ENCODE measurements at regions not wholly inside any gene's neighbourhood (a gene's known extent, or its start where the extent isn't known, plus 50 kb on each side); places are given as distances from the start of the nearest gene placed in this dataset.

DNA sequence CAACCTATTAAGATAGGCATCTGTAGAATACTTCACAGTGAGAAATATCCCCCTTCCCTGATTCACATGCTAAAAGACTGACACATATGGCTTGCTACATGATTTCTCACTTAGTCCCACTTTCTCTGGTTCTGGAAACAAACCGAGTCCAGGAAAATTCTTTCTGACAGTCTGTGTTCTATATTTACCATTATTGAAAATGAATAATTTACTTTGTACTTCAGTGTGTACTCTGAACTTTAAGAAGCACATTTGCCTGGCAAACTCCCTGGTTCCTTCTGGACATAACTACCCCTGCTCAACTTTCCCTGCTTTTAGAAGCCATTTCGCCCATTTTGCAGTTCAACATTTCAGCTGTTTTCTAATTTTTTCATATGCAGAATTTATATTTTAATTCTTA lies 53.6 kb downstream of the APCS start:
- Histone ChIP-seq H3K27ac (no peak overlapping the region), H3K36me3 (no peaks in the 10 kb centered on the region), H3K27me3 (peaks cover 0 to 5% (median 0%) of the 10 kb centered on the region in 7 donors), H3K4me3 (no peak overlapping the region), H3K4me1 (peaks cover 0 to 1% (median 0%) of the 10 kb centered on the region in 9 donors), H3K9me3 (peaks cover 0 to 12% (median 7%) of the 10 kb centered on the region in 11 donors)
- DNase-seq (no peak), ATAC-seq (no peak)
- TF ChIP-seq, protein P1, sequence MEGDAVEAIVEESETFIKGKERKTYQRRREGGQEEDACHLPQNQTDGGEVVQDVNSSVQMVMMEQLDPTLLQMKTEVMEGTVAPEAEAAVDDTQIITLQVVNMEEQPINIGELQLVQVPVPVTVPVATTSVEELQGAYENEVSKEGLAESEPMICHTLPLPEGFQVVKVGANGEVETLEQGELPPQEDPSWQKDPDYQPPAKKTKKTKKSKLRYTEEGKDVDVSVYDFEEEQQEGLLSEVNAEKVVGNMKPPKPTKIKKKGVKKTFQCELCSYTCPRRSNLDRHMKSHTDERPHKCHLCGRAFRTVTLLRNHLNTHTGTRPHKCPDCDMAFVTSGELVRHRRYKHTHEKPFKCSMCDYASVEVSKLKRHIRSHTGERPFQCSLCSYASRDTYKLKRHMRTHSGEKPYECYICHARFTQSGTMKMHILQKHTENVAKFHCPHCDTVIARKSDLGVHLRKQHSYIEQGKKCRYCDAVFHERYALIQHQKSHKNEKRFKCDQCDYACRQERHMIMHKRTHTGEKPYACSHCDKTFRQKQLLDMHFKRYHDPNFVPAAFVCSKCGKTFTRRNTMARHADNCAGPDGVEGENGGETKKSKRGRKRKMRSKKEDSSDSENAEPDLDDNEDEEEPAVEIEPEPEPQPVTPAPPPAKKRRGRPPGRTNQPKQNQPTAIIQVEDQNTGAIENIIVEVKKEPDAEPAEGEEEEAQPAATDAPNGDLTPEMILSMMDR (IDR thresholded peaks at IDR 0.05): no peak
- WGBS, 2 donors: 89% methylated on average over 2 of the region's 2 CpGs
- intact Hi-C loops (cut with DNase I): no loop called here

DNA sequence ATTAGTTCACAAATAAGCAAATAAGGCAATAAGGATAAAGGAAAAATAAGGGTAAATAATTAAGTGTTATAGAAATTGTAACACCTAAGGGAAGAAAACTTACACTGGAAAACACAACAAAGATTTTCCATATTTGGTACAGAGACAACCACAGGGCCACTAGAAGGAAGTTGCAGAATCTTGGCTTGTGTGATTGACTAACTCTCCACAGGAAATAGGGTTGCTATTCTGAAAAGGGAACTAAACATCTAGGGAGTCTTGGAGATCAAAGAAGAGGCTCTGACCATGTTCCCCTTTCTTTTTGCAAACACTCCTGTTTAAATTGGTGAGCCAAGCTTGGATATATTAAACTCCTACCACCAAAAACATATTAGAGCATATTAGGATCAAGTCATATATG lies 59.1 kb downstream of the APCS start:
- TF ChIP-seq, protein P1 (IDR thresholded peaks at IDR 0.05): no peak
- peak in 4 of 8 donors; percentile 43 to 68 (median 52) for ATAC-seq
- intact Hi-C loops (cut with DNase I): no loop called here
- H3K9me3 ChIP-seq: peaks cover 0 to 12% (median 7%) of the 10 kb centered on the region in 11 donors
- no peak overlapping the region for H3K4me3 ChIP-seq
- H3K36me3 ChIP-seq: no peaks in the 10 kb centered on the region
- peak overlapping the region in 1 of 10 donors; percentile 60 for H3K27ac ChIP-seq
- H3K4me1 ChIP-seq: peaks cover 0 to 16% (median 0%) of the 10 kb centered on the region in 9 donors
- no peak for DNase-seq
- H3K27me3 ChIP-seq: no peaks in the 10 kb centered on the region

DNA sequence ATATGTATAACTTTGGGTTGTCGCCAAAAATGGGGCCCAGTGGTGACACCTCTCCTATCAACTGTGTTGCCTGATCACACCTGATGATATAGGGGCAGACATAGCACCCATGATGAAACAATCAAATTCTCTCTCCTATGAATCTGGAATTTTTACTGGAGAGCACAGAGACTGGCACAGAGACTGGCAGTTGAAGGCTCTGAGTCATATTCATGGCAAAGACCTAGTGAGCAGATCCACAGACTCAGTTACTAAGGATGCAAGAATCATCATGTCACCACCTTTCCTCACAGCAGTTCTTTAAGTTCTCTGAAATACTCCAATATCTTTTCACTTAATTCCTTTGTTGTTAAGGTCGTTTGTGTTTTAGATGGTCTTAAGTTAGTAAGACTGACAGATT lies 60.0 kb downstream of the APCS start:
- TF ChIP-seq, protein P1 (IDR thresholded peaks at IDR 0.05): no peak
- H3K9me3 ChIP-seq: peaks cover 0 to 12% (median 7%) of the 10 kb centered on the region in 11 donors
- intact Hi-C loops (cut with DNase I): no loop called here
- peaks cover 0 to 16% (median 0%) of the 10 kb centered on the region in 9 donors for H3K4me1 ChIP-seq
- no peaks in the 10 kb centered on the region for H3K27me3 ChIP-seq
- H3K4me3 ChIP-seq: no peak overlapping the region
- no peak for ATAC-seq
- 73 to 82% methylated on average over 2 of the region's 2 CpGs for WGBS, 2 donors
- no peak overlapping the region for H3K27ac ChIP-seq
- no peak for DNase-seq
- H3K36me3 ChIP-seq: no peaks in the 10 kb centered on the region

DNA sequence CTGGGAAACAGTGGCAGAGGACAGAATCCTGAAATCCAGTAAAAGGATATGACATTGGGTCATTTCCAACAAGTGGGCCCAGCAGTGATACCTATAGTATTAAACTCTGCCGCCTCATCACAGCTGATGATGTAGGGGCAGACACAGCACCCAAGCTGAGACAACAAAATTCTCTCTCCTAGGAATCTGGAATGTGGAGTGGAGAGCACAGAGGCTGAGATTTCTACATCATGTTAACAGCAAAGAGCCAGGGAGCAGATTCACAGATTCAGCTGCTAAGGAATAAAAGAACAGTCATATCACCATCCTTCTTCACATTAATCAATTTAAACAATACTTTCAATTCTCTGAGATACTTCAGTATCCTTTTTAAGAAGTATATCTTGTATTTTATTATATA lies 61.9 kb downstream of the CRP start:
- no peaks in the 10 kb centered on the region for H3K27me3 ChIP-seq
- H3K36me3 ChIP-seq: no peaks in the 10 kb centered on the region
- intact Hi-C loops (cut with DNase I): no loop called here
- peaks cover 0 to 2% (median 0%) of the 10 kb centered on the region in 9 donors for H3K4me1 ChIP-seq
- ATAC-seq (no peak), DNase-seq (no peak)
- no peak overlapping the region for H3K27ac ChIP-seq
- 88 to 96% methylated on average over 1 of the region's 1 CpG for WGBS, 2 donors
- H3K9me3 ChIP-seq: no peaks in the 10 kb centered on the region
- TF ChIP-seq, protein P1 (IDR thresholded peaks at IDR 0.05): no peak
- no peak overlapping the region for H3K4me3 ChIP-seq
